ENCODE measurements at regions not wholly inside any gene's neighbourhood (a gene's known extent, or its start where the extent isn't known, plus 50 kb on each side); places are given as distances from the start of the nearest gene placed in this dataset.

DNA sequence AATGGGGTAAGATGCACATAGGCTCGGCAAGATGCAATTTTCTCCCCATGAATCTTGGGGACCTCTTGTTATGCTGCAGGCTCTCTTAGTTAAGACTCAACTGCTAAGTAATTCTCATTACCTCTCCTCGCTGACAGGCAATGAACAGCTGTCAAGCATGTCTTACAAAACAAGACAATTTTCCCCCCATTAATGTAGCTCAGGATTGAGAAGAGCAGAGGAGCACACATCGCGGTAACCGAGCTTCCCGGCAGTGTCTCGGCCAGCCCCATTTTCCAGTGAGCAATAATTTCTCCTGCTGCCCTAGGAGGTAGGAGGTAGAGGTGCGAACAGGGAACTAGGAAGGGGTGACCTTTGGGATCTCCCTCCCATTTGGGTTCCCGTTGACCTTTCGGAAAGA, 272.1 kb downstream of the HAPSTR1 start:
- Histone ChIP-seq H3K4me2 (ENCODE audit: low read depth, low read length, poor library complexity, severe bottlenecking) (no peak overlapping the region), H3K4me3 (ENCODE audit: insufficient read depth, low read length, poor library complexity, severe bottlenecking) (no peak overlapping the region), H3K79me2 (ENCODE audit: insufficient read depth, low read length) (no peaks in the 10 kb centered on the region), H3K27me3 (ENCODE audit: low read length) (no peaks in the 10 kb centered on the region), H3K27ac (ENCODE audit: low read depth, low read length) (no peak overlapping the region), H4K20me1 (ENCODE audit: low read depth, low read length) (no peaks in the 10 kb centered on the region), H3K9me3 (ENCODE audit: insufficient read depth, low read length) (no peaks in the 10 kb centered on the region), H3K36me3 (ENCODE audit: low read length) (no peaks in the 10 kb centered on the region), H3K9me2 (replicated peaks; ENCODE audit: insufficient read depth, low read length) (no peaks in the 10 kb centered on the region), H3F3A (ENCODE audit: insufficient read depth) (no peaks in the 10 kb centered on the region), H3K9ac (ENCODE audit: low read length) (no peak overlapping the region), H2AFZ (ENCODE audit: low read depth, low read length, severe bottlenecking) (no peak overlapping the region)
- TF ChIP-seq EZH2phosphoT487 (conservative IDR thresholded peaks at IDR 0.05; ENCODE audit: low read length) = no peak
- TF ChIP-seq, protein P1, sequence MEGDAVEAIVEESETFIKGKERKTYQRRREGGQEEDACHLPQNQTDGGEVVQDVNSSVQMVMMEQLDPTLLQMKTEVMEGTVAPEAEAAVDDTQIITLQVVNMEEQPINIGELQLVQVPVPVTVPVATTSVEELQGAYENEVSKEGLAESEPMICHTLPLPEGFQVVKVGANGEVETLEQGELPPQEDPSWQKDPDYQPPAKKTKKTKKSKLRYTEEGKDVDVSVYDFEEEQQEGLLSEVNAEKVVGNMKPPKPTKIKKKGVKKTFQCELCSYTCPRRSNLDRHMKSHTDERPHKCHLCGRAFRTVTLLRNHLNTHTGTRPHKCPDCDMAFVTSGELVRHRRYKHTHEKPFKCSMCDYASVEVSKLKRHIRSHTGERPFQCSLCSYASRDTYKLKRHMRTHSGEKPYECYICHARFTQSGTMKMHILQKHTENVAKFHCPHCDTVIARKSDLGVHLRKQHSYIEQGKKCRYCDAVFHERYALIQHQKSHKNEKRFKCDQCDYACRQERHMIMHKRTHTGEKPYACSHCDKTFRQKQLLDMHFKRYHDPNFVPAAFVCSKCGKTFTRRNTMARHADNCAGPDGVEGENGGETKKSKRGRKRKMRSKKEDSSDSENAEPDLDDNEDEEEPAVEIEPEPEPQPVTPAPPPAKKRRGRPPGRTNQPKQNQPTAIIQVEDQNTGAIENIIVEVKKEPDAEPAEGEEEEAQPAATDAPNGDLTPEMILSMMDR (IDR thresholded peaks at IDR 0.05; ENCODE audit: insufficient read depth, low read length, poor library complexity, severe bottlenecking) = no peak

- no peak overlapping the region for H3K9ac ChIP-seq (ENCODE audit: low read length)
- H3K27me3 ChIP-seq (ENCODE audit: low read length) = no peaks in the 10 kb centered on the region
- no peak overlapping the region for H3K27ac ChIP-seq (ENCODE audit: low read depth, low read length)
- no peaks in the 10 kb centered on the region for H3K36me3 ChIP-seq (ENCODE audit: low read length)
- H3K9me2 ChIP-seq (replicated peaks; ENCODE audit: insufficient read depth, low read length) = no peaks in the 10 kb centered on the region
- no peak for TF ChIP-seq EZH2phosphoT487 (conservative IDR thresholded peaks at IDR 0.05; ENCODE audit: low read length)
- TF ChIP-seq, protein P1 (IDR thresholded peaks at IDR 0.05; ENCODE audit: insufficient read depth, low read length, poor library complexity, severe bottlenecking) = no peak
- no peaks in the 10 kb centered on the region for H3K79me2 ChIP-seq (ENCODE audit: insufficient read depth, low read length)
- H3F3A ChIP-seq (ENCODE audit: insufficient read depth) = no peaks in the 10 kb centered on the region
- no peak overlapping the region for H3K4me2 ChIP-seq (ENCODE audit: low read depth, low read length, poor library complexity, severe bottlenecking)
- no peak overlapping the region for H2AFZ ChIP-seq (ENCODE audit: low read depth, low read length, severe bottlenecking)
- no peak overlapping the region for H3K4me3 ChIP-seq (ENCODE audit: insufficient read depth, low read length, poor library complexity, severe bottlenecking)
- no peaks in the 10 kb centered on the region for H3K9me3 ChIP-seq (ENCODE audit: insufficient read depth, low read length)
- H4K20me1 ChIP-seq (ENCODE audit: low read depth, low read length) = no peaks in the 10 kb centered on the region
These were observed 273.4 kb downstream of the HAPSTR1 start for GRCh38 chr16:9364721-9365369.

GRCh38 chr16:9365370-9365728, 273.9 kb downstream of the HAPSTR1 start:
- Histone ChIP-seq H3K4me3 (ENCODE audit: insufficient read depth, low read length, poor library complexity, severe bottlenecking) (no peak overlapping the region), H3F3A (ENCODE audit: insufficient read depth) (no peaks in the 10 kb centered on the region), H3K9me3 (ENCODE audit: insufficient read depth, low read length) (no peaks in the 10 kb centered on the region), H4K20me1 (ENCODE audit: low read depth, low read length) (no peaks in the 10 kb centered on the region), H3K4me2 (ENCODE audit: low read depth, low read length, poor library complexity, severe bottlenecking) (no peak overlapping the region), H3K79me2 (ENCODE audit: insufficient read depth, low read length) (no peaks in the 10 kb centered on the region), H3K27ac (ENCODE audit: low read depth, low read length) (no peak overlapping the region), H3K27me3 (ENCODE audit: low read length) (no peaks in the 10 kb centered on the region), H3K9ac (ENCODE audit: low read length) (no peak overlapping the region), H3K9me2 (replicated peaks; ENCODE audit: insufficient read depth, low read length) (no peaks in the 10 kb centered on the region), H3K36me3 (ENCODE audit: low read length) (no peaks in the 10 kb centered on the region), H2AFZ (ENCODE audit: low read depth, low read length, severe bottlenecking) (no peak overlapping the region)
- no peak for TF ChIP-seq EZH2phosphoT487 (conservative IDR thresholded peaks at IDR 0.05; ENCODE audit: low read length)
- TF ChIP-seq, protein P1 (IDR thresholded peaks at IDR 0.05; ENCODE audit: insufficient read depth, low read length, poor library complexity, severe bottlenecking) = no peak
